ENCODE measurements at regions not wholly inside any gene's neighbourhood (a gene's known extent, or its start where the extent isn't known, plus 50 kb on each side); places are given as distances from the start of the nearest gene placed in this dataset.
"Not testable (repeated sequence)": the region's sequence is repeated elsewhere in the genome, so short reads cannot be mapped to it uniquely, and the experiment has no call there.

DNA sequence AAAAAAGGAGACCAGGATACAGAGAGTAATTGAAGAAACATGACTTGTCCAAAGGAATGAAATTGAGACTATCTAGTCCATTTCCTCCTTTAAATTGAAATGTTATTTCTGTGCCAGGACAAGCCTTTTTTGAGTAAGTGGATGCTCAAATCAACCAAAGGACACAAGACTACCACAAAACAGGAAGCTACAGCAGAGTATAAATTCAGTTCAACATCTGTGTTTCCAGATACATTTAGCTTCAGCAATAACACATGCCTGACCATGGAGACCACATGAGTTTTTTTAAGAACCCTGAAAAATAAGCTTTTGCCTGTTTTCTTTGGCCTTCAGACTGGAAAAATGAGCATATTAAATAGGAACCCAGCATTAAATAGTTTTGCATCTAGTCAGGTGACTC is 707.5 kb downstream of the ZWINT start:
- Histone ChIP-seq H3K27me3 (ENCODE audit: control insufficient read depth in 1 of 2, insufficient read depth in 2 of 2, low read length in 2 of 2) (no peaks in the 10 kb centered on the region), H3K27ac (ENCODE audit: low read length) (no peak overlapping the region), H3K9ac (ENCODE audit: low read length in 2 of 2) (no peak overlapping the region), H3K4me1 (ENCODE audit: control insufficient read depth, insufficient read depth, low read length) (no peaks in the 10 kb centered on the region), H3K36me3 (ENCODE audit: control insufficient read depth in 2 of 2, insufficient read depth in 2 of 2, low read length in 2 of 2) (no peaks in the 10 kb centered on the region), H3K9me3 (ENCODE audit: control insufficient read depth in 2 of 2, low read length in 2 of 2) (no peaks in the 10 kb centered on the region), H3K4me3 (ENCODE audit: low read length in 2 of 2) (no peak overlapping the region)

DNA sequence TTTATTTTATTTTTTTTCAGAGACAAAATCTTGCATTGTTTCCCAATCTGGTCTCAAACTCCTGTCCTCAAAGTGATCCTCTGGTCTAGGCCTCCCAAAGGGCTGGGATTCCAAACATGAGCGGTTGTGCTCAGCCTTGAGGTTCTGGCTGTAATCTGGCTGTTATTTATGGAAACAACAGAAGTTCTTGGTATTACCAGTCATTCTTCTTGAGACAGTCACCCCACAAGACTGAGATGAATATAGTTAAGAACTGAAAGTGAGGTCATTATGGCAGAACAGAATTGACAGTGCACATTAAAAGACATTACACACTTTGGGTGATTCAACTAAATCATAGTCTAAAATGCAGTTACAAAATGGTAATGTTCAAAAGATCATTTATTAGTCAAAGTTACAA is 719.5 kb downstream of the ZWINT start:
- Histone ChIP-seq H3K9me3 (ENCODE audit: control insufficient read depth in 2 of 2, low read length in 2 of 2) (no peaks in the 10 kb centered on the region), H3K9ac (ENCODE audit: low read length in 2 of 2) (no peak overlapping the region), H3K4me1 (ENCODE audit: control insufficient read depth, insufficient read depth, low read length) (no peaks in the 10 kb centered on the region), H3K27me3 (ENCODE audit: control insufficient read depth in 1 of 2, insufficient read depth in 2 of 2, low read length in 2 of 2) (no peaks in the 10 kb centered on the region), H3K27ac (ENCODE audit: low read length) (no peak overlapping the region), H3K36me3 (ENCODE audit: control insufficient read depth in 2 of 2, insufficient read depth in 2 of 2, low read length in 2 of 2) (no peaks in the 10 kb centered on the region), H3K4me3 (ENCODE audit: low read length in 2 of 2) (no peak overlapping the region)

DNA sequence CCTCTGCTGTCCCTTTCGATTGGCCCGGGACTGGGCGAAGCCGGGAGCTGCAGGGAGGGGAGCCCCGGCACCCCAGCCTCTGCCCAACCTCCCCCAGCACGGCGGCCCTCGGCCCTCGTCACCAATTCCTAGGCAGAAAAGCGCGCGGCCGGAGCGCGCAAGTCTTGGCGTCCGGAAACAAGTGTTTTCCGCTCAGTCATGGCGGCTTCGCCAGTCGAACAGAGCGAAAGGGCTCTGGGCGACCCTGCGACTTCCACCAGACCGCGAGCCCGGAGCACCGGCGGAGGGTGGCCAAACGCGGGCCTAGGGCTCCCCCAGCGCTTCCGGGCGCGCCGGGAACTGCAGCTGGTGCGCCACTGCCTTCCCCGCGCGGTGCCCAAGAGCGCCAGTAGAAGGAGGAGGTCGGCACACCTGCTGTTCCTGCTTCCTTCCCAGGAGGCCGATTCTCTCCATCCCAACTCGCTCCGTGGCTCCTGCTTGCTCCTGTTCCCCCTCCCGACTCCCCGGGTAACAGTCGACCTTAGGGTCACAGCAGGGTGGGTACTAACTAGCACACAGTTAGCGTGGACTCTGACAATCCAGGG is 729.9 kb downstream of the ZWINT start:
- Histone ChIP-seq H3K36me3 (ENCODE audit: control insufficient read depth in 2 of 2, insufficient read depth in 2 of 2, low read length in 2 of 2) (no peaks in the 10 kb centered on the region), H3K4me3 (ENCODE audit: low read length in 2 of 2) (peak overlapping the region; percentile 61 to 76), H3K4me1 (ENCODE audit: control insufficient read depth, insufficient read depth, low read length) (peaks cover 19% of the 10 kb centered on the region), H3K9ac (ENCODE audit: low read length in 2 of 2) (peak overlapping the region in 1 of 2 donors; percentile 36), H3K9me3 (ENCODE audit: control insufficient read depth in 2 of 2, low read length in 2 of 2) (no peaks in the 10 kb centered on the region), H3K27me3 (ENCODE audit: control insufficient read depth in 1 of 2, insufficient read depth in 2 of 2, low read length in 2 of 2) (peaks cover 18 to 20% of the 10 kb centered on the region in 2 donors), H3K27ac (ENCODE audit: low read length) (no peak overlapping the region)

DNA sequence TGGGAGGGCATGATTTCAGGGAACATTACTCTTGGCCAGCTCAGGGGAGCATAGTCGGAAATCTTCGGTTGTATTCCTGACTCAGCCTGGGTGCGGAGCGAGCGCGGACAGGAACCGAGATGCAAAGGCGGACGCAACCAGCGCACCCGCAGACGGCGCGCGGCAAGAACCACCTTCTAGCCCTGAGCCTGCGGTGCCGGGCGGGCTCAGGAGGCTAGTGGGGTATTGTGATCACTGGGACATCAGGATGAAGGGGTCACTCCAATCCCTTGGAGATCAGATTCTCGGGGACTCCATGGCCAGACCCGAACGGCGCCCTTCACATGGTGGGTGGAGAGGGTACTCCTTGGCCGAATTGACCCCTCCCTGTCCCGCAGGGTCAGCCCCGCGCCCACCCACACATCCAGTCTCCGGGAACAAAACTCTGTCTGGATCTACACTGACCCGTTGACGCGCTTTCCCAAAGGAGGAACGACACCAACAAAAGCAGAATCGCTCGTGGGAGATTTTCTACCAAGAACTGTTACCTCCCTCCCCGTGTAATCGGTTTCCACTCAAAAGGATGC is 730.5 kb downstream of the ZWINT start:
- Histone ChIP-seq H3K27me3 (ENCODE audit: control insufficient read depth in 1 of 2, insufficient read depth in 2 of 2, low read length in 2 of 2) (peaks cover 18 to 20% of the 10 kb centered on the region in 2 donors), H3K4me3 (ENCODE audit: low read length in 2 of 2) (peak overlapping the region; percentile 61 to 76), H3K9me3 (ENCODE audit: control insufficient read depth in 2 of 2, low read length in 2 of 2) (no peaks in the 10 kb centered on the region), H3K4me1 (ENCODE audit: control insufficient read depth, insufficient read depth, low read length) (peaks cover 19% of the 10 kb centered on the region), H3K36me3 (ENCODE audit: control insufficient read depth in 2 of 2, insufficient read depth in 2 of 2, low read length in 2 of 2) (no peaks in the 10 kb centered on the region), H3K27ac (ENCODE audit: low read length) (no peak overlapping the region), H3K9ac (ENCODE audit: low read length in 2 of 2) (no peak overlapping the region)

DNA sequence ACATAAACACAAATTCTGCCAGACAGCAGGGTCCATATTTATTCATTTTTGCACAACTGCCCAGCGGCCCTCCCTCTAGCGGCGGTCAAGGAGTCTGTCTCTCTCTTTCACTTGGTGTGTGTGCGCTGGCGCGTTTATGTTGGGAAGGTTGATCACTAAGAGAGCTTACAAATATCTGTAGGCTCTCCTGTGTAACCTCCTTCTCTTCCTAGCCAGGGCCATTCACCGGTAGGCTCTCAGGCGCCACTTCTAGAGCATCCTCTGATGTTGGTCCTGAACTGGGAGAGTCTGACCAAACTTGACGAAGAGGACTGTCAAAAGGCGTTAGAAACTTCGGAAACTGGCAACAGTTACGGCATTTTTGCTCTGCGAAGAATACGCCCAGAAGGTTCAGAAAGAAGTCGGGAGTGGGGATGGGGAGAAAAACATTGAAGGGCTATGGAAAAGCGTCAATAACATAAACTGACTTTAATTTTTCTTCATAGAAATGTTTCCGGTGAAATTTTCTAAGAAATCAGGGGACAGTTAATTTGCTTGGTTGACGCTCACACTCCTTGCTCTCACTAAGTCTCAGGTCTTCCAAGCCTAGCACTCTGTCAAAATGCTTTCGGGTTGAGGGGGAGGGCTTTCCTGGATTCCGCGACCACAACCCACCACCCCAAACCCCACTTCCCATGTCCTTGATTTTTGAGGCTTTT is 731.1 kb downstream of the ZWINT start:
- H3K4me1 ChIP-seq (ENCODE audit: control insufficient read depth, insufficient read depth, low read length): peaks cover 19% of the 10 kb centered on the region
- peak overlapping the region; percentile 61 to 76 for H3K4me3 ChIP-seq (ENCODE audit: low read length in 2 of 2)
- H3K9me3 ChIP-seq (ENCODE audit: control insufficient read depth in 2 of 2, low read length in 2 of 2): no peaks in the 10 kb centered on the region
- no peak overlapping the region for H3K9ac ChIP-seq (ENCODE audit: low read length in 2 of 2)
- H3K27me3 ChIP-seq (ENCODE audit: control insufficient read depth in 1 of 2, insufficient read depth in 2 of 2, low read length in 2 of 2): peaks cover 18 to 20% of the 10 kb centered on the region in 2 donors
- H3K27ac ChIP-seq (ENCODE audit: low read length): no peak overlapping the region
- no peaks in the 10 kb centered on the region for H3K36me3 ChIP-seq (ENCODE audit: control insufficient read depth in 2 of 2, insufficient read depth in 2 of 2, low read length in 2 of 2)

DNA sequence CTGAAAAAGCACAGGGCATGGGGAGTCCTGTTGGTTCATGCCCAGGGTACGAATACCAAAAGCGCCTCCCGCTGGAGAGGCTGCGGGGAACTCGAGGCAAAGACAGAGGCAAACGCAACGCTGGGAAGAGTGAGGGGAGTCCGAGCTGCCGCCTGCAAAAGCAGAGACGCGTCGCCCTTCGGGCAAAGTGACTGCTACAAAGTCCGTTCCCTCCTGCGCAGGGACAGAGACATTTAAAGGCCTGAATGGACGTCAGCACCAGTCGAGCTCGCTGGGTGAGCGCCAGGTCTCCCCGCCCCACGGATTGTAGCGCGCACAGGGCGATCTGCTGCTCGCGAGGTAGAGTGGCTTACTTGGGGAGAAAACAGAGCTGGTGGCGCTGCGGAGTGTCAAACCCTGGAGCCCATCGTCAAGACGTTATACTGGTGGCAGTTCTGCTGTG is 732.8 kb downstream of the ZWINT start:
- H3K4me3 ChIP-seq (ENCODE audit: low read length in 2 of 2): peak overlapping the region; percentile 43 to 64
- H3K36me3 ChIP-seq (ENCODE audit: control insufficient read depth in 2 of 2, insufficient read depth in 2 of 2, low read length in 2 of 2): no peaks in the 10 kb centered on the region
- peaks cover 18 to 20% of the 10 kb centered on the region in 2 donors for H3K27me3 ChIP-seq (ENCODE audit: control insufficient read depth in 1 of 2, insufficient read depth in 2 of 2, low read length in 2 of 2)
- H3K27ac ChIP-seq (ENCODE audit: low read length): no peak overlapping the region
- H3K9me3 ChIP-seq (ENCODE audit: control insufficient read depth in 2 of 2, low read length in 2 of 2): no peaks in the 10 kb centered on the region
- H3K4me1 ChIP-seq (ENCODE audit: control insufficient read depth, insufficient read depth, low read length): peaks cover 19% of the 10 kb centered on the region
- H3K9ac ChIP-seq (ENCODE audit: low read length in 2 of 2): no peak overlapping the region

DNA sequence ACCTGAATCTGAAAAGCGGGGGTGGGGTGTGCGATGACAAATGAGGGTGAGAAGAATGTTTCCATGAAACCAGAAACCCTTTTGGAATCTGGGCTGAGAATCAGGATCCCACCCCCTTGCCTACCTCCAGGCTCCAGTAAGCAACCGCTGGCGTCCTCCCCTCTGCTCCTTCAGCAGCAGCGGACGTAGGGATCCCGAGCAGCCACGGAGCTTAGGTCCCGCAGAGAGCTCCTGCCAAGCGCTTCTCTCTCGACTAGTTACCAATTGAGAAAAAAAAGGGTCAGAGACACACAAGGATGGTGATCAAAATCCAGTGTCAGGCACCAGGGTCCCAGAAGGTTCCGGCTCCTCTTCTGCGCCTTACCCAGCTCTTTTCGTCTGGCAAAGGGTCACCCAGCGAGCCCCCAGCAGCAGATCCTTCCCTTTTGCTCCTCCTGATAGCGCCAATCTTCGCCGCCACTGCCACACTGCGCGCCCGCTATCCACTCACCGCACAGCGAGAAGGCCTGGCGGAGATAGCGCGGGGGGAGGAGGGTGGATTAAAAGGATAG is 733.5 kb downstream of the ZWINT start:
- Histone ChIP-seq H3K36me3 (ENCODE audit: control insufficient read depth in 2 of 2, insufficient read depth in 2 of 2, low read length in 2 of 2) (no peaks in the 10 kb centered on the region), H3K27ac (ENCODE audit: low read length) (no peak overlapping the region), H3K4me3 (ENCODE audit: low read length in 2 of 2) (peak overlapping the region in 1 of 2 donors; percentile 64), H3K27me3 (ENCODE audit: control insufficient read depth in 1 of 2, insufficient read depth in 2 of 2, low read length in 2 of 2) (peaks cover 18 to 20% of the 10 kb centered on the region in 2 donors), H3K9me3 (ENCODE audit: control insufficient read depth in 2 of 2, low read length in 2 of 2) (no peaks in the 10 kb centered on the region), H3K9ac (ENCODE audit: low read length in 2 of 2) (no peak overlapping the region), H3K4me1 (ENCODE audit: control insufficient read depth, insufficient read depth, low read length) (peaks cover 19% of the 10 kb centered on the region)

DNA sequence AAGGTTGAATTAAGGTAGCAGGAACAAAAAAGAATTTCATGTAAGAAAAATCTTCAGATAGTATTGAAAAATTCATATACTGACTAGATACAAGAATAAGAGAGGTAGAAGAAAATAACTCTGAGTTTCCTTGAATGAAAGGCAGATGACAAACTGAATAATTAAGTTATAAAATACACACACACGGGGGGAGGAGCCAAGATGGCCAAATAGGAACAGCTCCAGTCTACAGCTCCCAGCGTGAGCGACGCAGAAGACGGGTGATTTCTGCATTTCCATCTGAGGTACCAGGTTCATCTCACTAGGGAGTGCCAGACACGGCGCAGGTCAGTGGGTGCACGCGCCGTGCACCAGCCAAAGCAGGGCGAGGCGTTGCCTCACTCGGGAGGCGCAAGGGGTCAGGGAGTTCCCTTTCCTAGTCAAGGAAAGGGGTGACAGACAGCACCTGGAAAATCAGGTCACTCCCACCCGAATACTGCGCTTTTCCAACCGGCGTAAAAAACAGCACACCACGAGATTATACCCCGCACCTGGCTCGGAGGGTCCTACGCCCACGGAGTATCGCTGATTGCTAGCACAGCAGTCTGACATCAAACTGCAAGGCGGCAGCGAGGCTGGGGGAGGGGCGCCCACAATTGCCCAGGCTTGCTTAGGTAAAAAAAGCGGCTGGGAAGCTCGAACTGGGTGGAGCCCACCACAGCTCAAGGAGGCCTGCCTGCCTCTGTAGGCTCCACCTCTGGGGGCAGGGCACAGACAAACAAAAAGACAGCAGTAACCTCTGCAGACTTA is 759.2 kb downstream of the ZWINT start:
- not testable (repeated sequence) for H3K4me3 ChIP-seq (ENCODE audit: low read length in 2 of 2)

DNA sequence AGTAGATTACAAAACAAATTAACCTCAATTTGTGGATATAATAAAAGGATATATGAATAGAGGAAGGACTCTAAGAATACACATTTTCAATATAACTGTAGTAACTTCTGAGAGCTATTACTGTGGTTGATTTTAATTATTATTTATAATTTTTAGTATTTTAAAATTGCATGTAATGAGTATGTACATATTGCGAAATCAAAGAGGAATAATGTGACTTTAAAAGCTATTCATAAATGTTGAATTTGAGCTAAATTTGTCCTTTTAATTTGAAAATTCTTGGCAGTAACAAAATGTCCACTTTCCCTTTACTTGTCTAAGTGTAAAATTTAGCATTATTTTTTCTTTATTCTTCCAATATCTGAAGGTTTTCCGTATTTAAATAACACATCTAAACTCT is 750.6 kb upstream of the PCDH15 start:
- H3K9ac ChIP-seq (ENCODE audit: low read length in 2 of 2): no peak overlapping the region
- no peak overlapping the region for H3K4me3 ChIP-seq (ENCODE audit: low read length in 2 of 2)
- H3K27me3 ChIP-seq (ENCODE audit: control insufficient read depth in 1 of 2, insufficient read depth in 2 of 2, low read length in 2 of 2): no peaks in the 10 kb centered on the region
- H3K36me3 ChIP-seq (ENCODE audit: control insufficient read depth in 2 of 2, insufficient read depth in 2 of 2, low read length in 2 of 2): no peaks in the 10 kb centered on the region
- H3K9me3 ChIP-seq (ENCODE audit: control insufficient read depth in 2 of 2, low read length in 2 of 2): no peaks in the 10 kb centered on the region
- no peak overlapping the region for H3K27ac ChIP-seq (ENCODE audit: low read length)
- H3K4me1 ChIP-seq (ENCODE audit: control insufficient read depth, insufficient read depth, low read length): no peaks in the 10 kb centered on the region

More for the DNA sequence above, 759.2 kb downstream of the ZWINT start:
- H3K27me3 ChIP-seq (ENCODE audit: control insufficient read depth in 1 of 2, insufficient read depth in 2 of 2, low read length in 2 of 2); H3K27ac ChIP-seq (ENCODE audit: low read length); H3K36me3 ChIP-seq (ENCODE audit: control insufficient read depth in 2 of 2, insufficient read depth in 2 of 2, low read length in 2 of 2); H3K9me3 ChIP-seq (ENCODE audit: control insufficient read depth in 2 of 2, low read length in 2 of 2); H3K9ac ChIP-seq (ENCODE audit: low read length in 2 of 2); H3K4me1 ChIP-seq (ENCODE audit: control insufficient read depth, insufficient read depth, low read length): not testable (repeated sequence)

DNA sequence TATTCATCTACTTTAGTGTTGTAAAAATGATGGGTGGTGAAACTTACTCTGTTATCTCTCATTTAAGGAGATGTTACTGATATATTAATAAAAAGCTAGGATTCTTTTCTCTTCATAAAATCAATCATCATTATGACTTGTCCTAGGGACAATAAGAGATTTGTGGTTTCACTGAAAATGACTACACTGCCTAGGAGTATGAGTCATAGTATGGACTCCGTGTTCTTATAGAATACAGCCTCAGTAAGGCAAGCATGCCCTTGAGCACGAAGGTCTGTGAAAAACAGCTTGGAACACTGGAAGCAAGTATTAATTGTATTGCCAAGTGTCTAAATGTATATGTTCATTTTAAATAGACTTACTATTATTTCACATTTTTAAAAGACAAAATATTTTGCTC is 749.2 kb upstream of the PCDH15 start:
- H3K4me3 ChIP-seq (ENCODE audit: low read length in 2 of 2): no peak overlapping the region
- no peak overlapping the region for H3K9ac ChIP-seq (ENCODE audit: low read length in 2 of 2)
- H3K9me3 ChIP-seq (ENCODE audit: control insufficient read depth in 2 of 2, low read length in 2 of 2): no peaks in the 10 kb centered on the region
- H3K27me3 ChIP-seq (ENCODE audit: control insufficient read depth in 1 of 2, insufficient read depth in 2 of 2, low read length in 2 of 2): no peaks in the 10 kb centered on the region
- H3K4me1 ChIP-seq (ENCODE audit: control insufficient read depth, insufficient read depth, low read length): no peaks in the 10 kb centered on the region
- no peak overlapping the region for H3K27ac ChIP-seq (ENCODE audit: low read length)
- no peaks in the 10 kb centered on the region for H3K36me3 ChIP-seq (ENCODE audit: control insufficient read depth in 2 of 2, insufficient read depth in 2 of 2, low read length in 2 of 2)
